ENCODE measurements at regions not wholly inside any gene's neighbourhood (a gene's known extent, or its start where the extent isn't known, plus 50 kb on each side); places are given as distances from the start of the nearest gene placed in this dataset.
"Not testable (repeated sequence)": the region's sequence is repeated elsewhere in the genome, so short reads cannot be mapped to it uniquely, and the experiment has no call there.

DNA sequence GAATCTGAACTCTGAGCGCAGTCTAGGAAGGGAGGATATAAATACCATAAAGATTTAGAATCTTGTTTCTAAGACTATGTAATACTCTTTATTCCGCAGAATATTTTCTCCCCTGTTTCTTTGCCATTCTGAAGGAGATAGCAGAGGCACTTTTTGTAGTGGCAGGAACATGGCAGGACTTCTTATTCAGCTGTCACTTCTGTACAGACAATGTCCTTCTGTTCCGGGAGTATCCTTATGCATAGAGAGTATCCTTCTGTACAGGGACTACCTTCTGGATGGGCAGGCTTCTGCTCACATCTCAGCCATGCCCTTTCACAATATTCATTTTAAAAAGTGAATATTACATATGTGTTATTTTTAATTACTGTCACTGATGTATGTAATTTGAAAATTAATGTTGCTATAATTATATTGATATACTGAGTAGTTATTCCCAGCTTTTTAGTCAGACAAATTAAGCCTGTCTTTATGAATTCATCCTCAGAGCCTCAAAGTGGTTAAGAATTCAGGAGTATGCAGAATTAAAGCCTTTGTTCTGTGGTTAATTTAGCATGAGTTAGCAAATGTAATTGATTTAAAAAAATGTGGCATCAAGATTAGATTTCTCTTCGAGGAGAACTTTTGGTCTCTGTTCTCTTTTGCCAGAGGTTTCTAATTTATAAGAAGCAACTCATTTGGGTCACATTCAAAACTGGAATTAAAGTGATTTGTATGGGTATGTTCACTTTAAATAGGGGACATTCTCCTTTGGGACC lies 174.4 kb downstream of the FHIP1A start:
- Histone ChIP-seq H3K27ac (replicated peaks; ENCODE audit: low read length) (no peak overlapping the region), H2AK5ac (ENCODE audit: low read depth, low read length) (no peak overlapping the region), H3K9ac (ENCODE audit: low read depth, low read length, poor library complexity) (no peak overlapping the region), H3K23ac (ENCODE audit: low read depth, low read length, poor library complexity) (no peak overlapping the region), H4K91ac (ENCODE audit: low read depth, low read length, poor library complexity) (no peak overlapping the region), H2BK15ac (ENCODE audit: low read length) (no peak overlapping the region), H2BK5ac (ENCODE audit: low read length) (no peak overlapping the region), H3K79me1 (ENCODE audit: low read depth, low read length) (no peaks in the 10 kb centered on the region), H3K4me1 (ENCODE audit: control insufficient read depth in 2 of 2, insufficient read depth in 1 of 2, low read depth in 1 of 2, low read length in 2 of 2) (no peaks in the 10 kb centered on the region), H3K36me3 (replicated peaks in 1 of 2; ENCODE audit: control insufficient read depth in 2 of 2, insufficient read depth in 2 of 2, low read length in 2 of 2) (no peaks in the 10 kb centered on the region), H3K18ac (ENCODE audit: low read length) (no peak overlapping the region), H2AFZ (ENCODE audit: low read length) (no peak overlapping the region), H3K9me3 (replicated peaks in 1 of 2; ENCODE audit: control insufficient read depth in 2 of 2, insufficient read depth in 1 of 2, low read depth in 1 of 2, low read length in 2 of 2) (no peaks in the 10 kb centered on the region), H2BK12ac (ENCODE audit: low read length) (no peak overlapping the region), H2BK120ac (ENCODE audit: low read depth, low read length) (no peak overlapping the region), H3K4ac (ENCODE audit: low read length) (no peak overlapping the region), H3K4me3 (ENCODE audit: low read length in 2 of 2) (no peak overlapping the region), H3K14ac (ENCODE audit: low read length) (no peak overlapping the region), H4K8ac (ENCODE audit: low read depth, low read length) (no peak overlapping the region), H3K27me3 (ENCODE audit: control insufficient read depth in 3 of 3, insufficient read depth in 3 of 3, low read depth in 1 of 3, low read length in 3 of 3) (no peaks in the 10 kb centered on the region), H3K4me2 (ENCODE audit: insufficient read depth, low read length, poor library complexity, severe bottlenecking) (no peak overlapping the region)
- DNase-seq (ENCODE audit: low spot score), result no peak
- WGBS, 2 donors (ENCODE audit: extremely low coverage in 2 of 2, insufficient read length in 2 of 2, insufficient replicate concordance in 1 of 2), result no CpG with 5 or more reads among the region's 4 CpGs

GRCh38 chr4:151584101-151584500 lies 175.1 kb downstream of the FHIP1A start:
- no peak for DNase-seq (ENCODE audit: low spot score)
- Histone ChIP-seq H3K4me3 (ENCODE audit: low read length in 2 of 2) (no peak overlapping the region), H2AFZ (ENCODE audit: low read length) (no peak overlapping the region), H3K27ac (replicated peaks; ENCODE audit: low read length) (no peak overlapping the region), H3K79me1 (ENCODE audit: low read depth, low read length) (no peaks in the 10 kb centered on the region), H2BK12ac (ENCODE audit: low read length) (no peak overlapping the region), H2BK5ac (ENCODE audit: low read length) (no peak overlapping the region), H3K14ac (ENCODE audit: low read length) (no peak overlapping the region), H2BK15ac (ENCODE audit: low read length) (no peak overlapping the region), H4K8ac (ENCODE audit: low read depth, low read length) (no peak overlapping the region), H2BK120ac (ENCODE audit: low read depth, low read length) (no peak overlapping the region), H3K18ac (ENCODE audit: low read length) (no peak overlapping the region), H3K27me3 (ENCODE audit: control insufficient read depth in 3 of 3, insufficient read depth in 3 of 3, low read depth in 1 of 3, low read length in 3 of 3) (no peaks in the 10 kb centered on the region), H3K9ac (ENCODE audit: low read depth, low read length, poor library complexity) (no peak overlapping the region), H3K36me3 (replicated peaks in 1 of 2; ENCODE audit: control insufficient read depth in 2 of 2, insufficient read depth in 2 of 2, low read length in 2 of 2) (no peaks in the 10 kb centered on the region), H3K9me3 (replicated peaks in 1 of 2; ENCODE audit: control insufficient read depth in 2 of 2, insufficient read depth in 1 of 2, low read depth in 1 of 2, low read length in 2 of 2) (no peaks in the 10 kb centered on the region), H3K23ac (ENCODE audit: low read depth, low read length, poor library complexity) (no peak overlapping the region), H2AK5ac (ENCODE audit: low read depth, low read length) (no peak overlapping the region), H3K4ac (ENCODE audit: low read length) (no peak overlapping the region), H4K91ac (ENCODE audit: low read depth, low read length, poor library complexity) (no peak overlapping the region), H3K4me2 (ENCODE audit: insufficient read depth, low read length, poor library complexity, severe bottlenecking) (no peak overlapping the region), H3K4me1 (ENCODE audit: control insufficient read depth in 2 of 2, insufficient read depth in 1 of 2, low read depth in 1 of 2, low read length in 2 of 2) (no peaks in the 10 kb centered on the region)

GRCh38 chr4:151595629-151596028 lies 165.2 kb downstream of the GATB start:
- H2BK5ac ChIP-seq (ENCODE audit: low read length); H3K79me1 ChIP-seq (ENCODE audit: low read depth, low read length); H3K27ac ChIP-seq (replicated peaks; ENCODE audit: low read length); H4K8ac ChIP-seq (ENCODE audit: low read depth, low read length); H3K4me2 ChIP-seq (ENCODE audit: insufficient read depth, low read length, poor library complexity, severe bottlenecking); H3K4me1 ChIP-seq (ENCODE audit: control insufficient read depth in 2 of 2, insufficient read depth in 1 of 2, low read depth in 1 of 2, low read length in 2 of 2); H3K9me3 ChIP-seq (replicated peaks in 1 of 2; ENCODE audit: control insufficient read depth in 2 of 2, insufficient read depth in 1 of 2, low read depth in 1 of 2, low read length in 2 of 2); H3K36me3 ChIP-seq (replicated peaks in 1 of 2; ENCODE audit: control insufficient read depth in 2 of 2, insufficient read depth in 2 of 2, low read length in 2 of 2); H2BK12ac ChIP-seq (ENCODE audit: low read length); H3K9ac ChIP-seq (ENCODE audit: low read depth, low read length, poor library complexity); H3K23ac ChIP-seq (ENCODE audit: low read depth, low read length, poor library complexity); H2BK15ac ChIP-seq (ENCODE audit: low read length); H2AFZ ChIP-seq (ENCODE audit: low read length); H3K4ac ChIP-seq (ENCODE audit: low read length); DNase-seq (ENCODE audit: low spot score); H3K14ac ChIP-seq (ENCODE audit: low read length); H4K91ac ChIP-seq (ENCODE audit: low read depth, low read length, poor library complexity); H3K4me3 ChIP-seq (ENCODE audit: low read length in 2 of 2); H3K18ac ChIP-seq (ENCODE audit: low read length); H3K27me3 ChIP-seq (ENCODE audit: control insufficient read depth in 3 of 3, insufficient read depth in 3 of 3, low read depth in 1 of 3, low read length in 3 of 3); H2BK120ac ChIP-seq (ENCODE audit: low read depth, low read length); H2AK5ac ChIP-seq (ENCODE audit: low read depth, low read length): not testable (repeated sequence)
- no CpG with 5 or more reads among the region's 1 CpG for WGBS, 2 donors (ENCODE audit: extremely low coverage in 2 of 2, insufficient read length in 2 of 2, insufficient replicate concordance in 1 of 2)

- not testable (repeated sequence) for H3K4me1 ChIP-seq (ENCODE audit: control insufficient read depth in 2 of 2, insufficient read depth in 1 of 2, low read depth in 1 of 2, low read length in 2 of 2); H2BK120ac ChIP-seq (ENCODE audit: low read depth, low read length); H3K36me3 ChIP-seq (replicated peaks in 1 of 2; ENCODE audit: control insufficient read depth in 2 of 2, insufficient read depth in 2 of 2, low read length in 2 of 2); H3K9ac ChIP-seq (ENCODE audit: low read depth, low read length, poor library complexity); H3K4me2 ChIP-seq (ENCODE audit: insufficient read depth, low read length, poor library complexity, severe bottlenecking); H4K91ac ChIP-seq (ENCODE audit: low read depth, low read length, poor library complexity); H3K9me3 ChIP-seq (replicated peaks in 1 of 2; ENCODE audit: control insufficient read depth in 2 of 2, insufficient read depth in 1 of 2, low read depth in 1 of 2, low read length in 2 of 2); H4K8ac ChIP-seq (ENCODE audit: low read depth, low read length); H3K18ac ChIP-seq (ENCODE audit: low read length); H2BK15ac ChIP-seq (ENCODE audit: low read length); H2AK5ac ChIP-seq (ENCODE audit: low read depth, low read length); H3K27me3 ChIP-seq (ENCODE audit: control insufficient read depth in 3 of 3, insufficient read depth in 3 of 3, low read depth in 1 of 3, low read length in 3 of 3); H3K14ac ChIP-seq (ENCODE audit: low read length); H3K79me1 ChIP-seq (ENCODE audit: low read depth, low read length); H3K4me3 ChIP-seq (ENCODE audit: low read length in 2 of 2); H2BK12ac ChIP-seq (ENCODE audit: low read length); H3K4ac ChIP-seq (ENCODE audit: low read length); H2BK5ac ChIP-seq (ENCODE audit: low read length); H3K23ac ChIP-seq (ENCODE audit: low read depth, low read length, poor library complexity); DNase-seq (ENCODE audit: low spot score); H2AFZ ChIP-seq (ENCODE audit: low read length); H3K27ac ChIP-seq (replicated peaks; ENCODE audit: low read length)
- no CpG with 5 or more reads among the region's 8 CpGs for WGBS, 2 donors (ENCODE audit: extremely low coverage in 2 of 2, insufficient read length in 2 of 2, insufficient replicate concordance in 1 of 2)
Observed at GRCh38 chr4:151597691-151598090, 163.1 kb downstream of the GATB start.
